Natural killer cell (primary cell): ENCODE measurements at regions not wholly inside any gene's neighbourhood (a gene's known extent, or its start where the extent isn't known, plus 50 kb on each side); places are given as distances from the start of the nearest gene placed in this dataset.
"Not testable (repeated sequence)": the region's sequence is repeated elsewhere in the genome, so short reads cannot be mapped to it uniquely, and the experiment has no call there.

Experiments
- ATAC-seq, 3 donors: fragments of 150-1000 bp in 2 of 3; fragments of 200-7000 bp in 1 of 3; cut with Tn5 transposase; 1 replicate in 1 of 3; 2 replicates in 2 of 3; pipeline ENCODE4 v1.10.0; 2021; ENCODE audit warnings: mild to moderate bottlenecking in 2 of 3, moderate library complexity in 2 of 3
- DNase-seq, 2 donors: peaks; one replicate each; pipeline versions ENCODE4 v3.0.0 to v3.0.0-alpha.2; 2013 to 2021; ENCODE audit warnings: mixed read lengths in 1 of 2
- H3K27ac ChIP-seq: one replicate; pipeline ENCODE4 v1.5.1; 2013; ENCODE audit warnings: mild to moderate bottlenecking, low read length
- H3K27me3 ChIP-seq: one replicate; pipeline ENCODE4 v1.6.1; 2013; ENCODE audit warnings: low read length; ENCODE audit not compliant: control insufficient read depth, insufficient read depth
- H3K36me3 ChIP-seq: one replicate; pipeline ENCODE4 v1.6.1; 2013; ENCODE audit warnings: low read length; ENCODE audit not compliant: control insufficient read depth, insufficient read depth
- H3K4me1 ChIP-seq: one replicate; pipeline ENCODE4 v1.6.1; 2013; ENCODE audit warnings: low read length; ENCODE audit not compliant: control insufficient read depth, insufficient read depth
- H3K4me3 ChIP-seq: one replicate; pipeline ENCODE4 v1.5.1; 2013; ENCODE audit warnings: low read length
- H3K9me3 ChIP-seq: one replicate; pipeline ENCODE4 v1.6.1; 2013; ENCODE audit warnings: low read length; ENCODE audit not compliant: control insufficient read depth, insufficient read depth
- H3K27ac Mint-ChIP-seq, 2 donors: one replicate each; pipeline ENCODE4 v1.8.0; 2022; ENCODE audit warnings: mild to moderate bottlenecking in 2 of 2, mixed read lengths in 2 of 2, moderate library complexity in 1 of 2
- H3K27me3 Mint-ChIP-seq, 2 donors: one replicate each; pipeline ENCODE4 v1.8.0; 2022; ENCODE audit warnings: low read depth in 2 of 2, mixed read lengths in 2 of 2
- H3K36me3 Mint-ChIP-seq: one replicate; pipeline ENCODE4 v1.8.0; 2022; ENCODE audit warnings: mixed read lengths
- H3K4me1 Mint-ChIP-seq, 2 donors: one replicate each; pipeline ENCODE4 v1.8.0; 2022; ENCODE audit warnings: mixed read lengths in 2 of 2
- H3K4me3 Mint-ChIP-seq: one replicate; pipeline ENCODE4 v1.8.0; 2022; ENCODE audit warnings: mild to moderate bottlenecking, moderate library complexity, mixed read lengths
- H3K9me3 Mint-ChIP-seq, 2 donors: one replicate each; pipeline ENCODE4 v1.8.0; 2022; ENCODE audit warnings: mixed read lengths in 2 of 2
- CTCF ChIP-seq: fragments of 200-600 bp; IDR thresholded peaks from one replicate; pipeline ENCODE4 v1.8.0; 2022; ENCODE audit warnings: antibody characterized with exemption
- WGBS: methylation state at CpG from one replicate; pipeline ENCODE4 v1.1.7; 2013; ENCODE audit warnings: missing lambda C conversion rate; ENCODE audit not compliant: insufficient coverage; 5-methylcytosine and 5-hydroxymethylcytosine counted together
- intact Hi-C: fragments of 100-400 bp; cut with micrococcal nuclease; formaldehyde crosslinking; loops from one replicate; pipeline ENCODE4 v1.14.2; 2022

GRCh38 chr13:30063892-30064291 is 213.5 kb upstream of the UBL3 start:
- H3K27ac Mint-ChIP-seq, result no peak overlapping the region
- Histone ChIP-seq H3K27me3 (no peaks in the 10 kb centered on the region), H3K36me3 (no peaks in the 10 kb centered on the region), H3K9me3 (no peaks in the 10 kb centered on the region), H3K4me3 (no peak overlapping the region), H3K4me1 (no peaks in the 10 kb centered on the region), H3K27ac (no peak overlapping the region)
- no peaks in the 10 kb centered on the region for H3K9me3 Mint-ChIP-seq
- intact Hi-C loops, result no loop called here
- no peaks in the 10 kb centered on the region for H3K36me3 Mint-ChIP-seq
- peaks cover 8 to 21% of the 10 kb centered on the region in 2 donors for H3K27me3 Mint-ChIP-seq
- H3K4me1 Mint-ChIP-seq, result no peaks in the 10 kb centered on the region
- no peak overlapping the region for H3K4me3 Mint-ChIP-seq
- whole genome bisulfite sequencing, result 95% methylated on average over 3 of the region's 3 CpGs
- DNase-seq (no peak), ATAC-seq (no peak)
- TF ChIP-seq CTCF, result no peak

DNA sequence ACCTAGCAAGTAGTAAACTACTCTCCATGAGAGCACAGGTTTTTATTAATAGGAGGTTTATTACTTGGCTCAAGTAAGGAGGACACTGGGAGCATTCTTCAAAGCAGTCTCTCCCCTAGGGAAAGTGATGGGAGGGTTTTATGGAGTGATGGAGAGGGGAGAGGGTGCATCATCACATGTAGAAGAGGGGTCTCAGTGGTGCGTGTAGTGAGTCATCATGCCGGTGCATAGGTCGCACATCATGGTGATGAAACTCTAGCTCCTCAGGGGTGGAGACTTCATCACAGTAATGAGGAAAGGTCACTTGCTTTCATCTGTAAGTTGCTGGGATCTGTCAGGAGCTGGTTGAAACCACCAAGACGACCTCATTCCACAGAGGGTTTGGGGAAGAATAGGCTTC is 210.8 kb upstream of the UBL3 start:
- 90% methylated on average over 4 of the region's 4 CpGs for WGBS
- Mint-ChIP-seq H3K4me3 (no peak overlapping the region), H3K27ac (no peak overlapping the region), H3K9me3 (no peaks in the 10 kb centered on the region), H3K4me1 (no peaks in the 10 kb centered on the region), H3K36me3 (no peaks in the 10 kb centered on the region), H3K27me3 (peaks cover 8 to 36% of the 10 kb centered on the region in 2 donors)
- Histone ChIP-seq H3K4me3 (no peak overlapping the region), H3K27me3 (no peaks in the 10 kb centered on the region), H3K36me3 (no peaks in the 10 kb centered on the region), H3K27ac (no peak overlapping the region), H3K9me3 (no peaks in the 10 kb centered on the region), H3K4me1 (no peaks in the 10 kb centered on the region)
- no peak for TF ChIP-seq CTCF
- no peak for DNase-seq
- intact Hi-C loops, result no loop called here
- ATAC-seq, result no peak

- ATAC-seq (no peak), DNase-seq (no peak)
- 85% methylated on average over 2 of the region's 3 CpGs for WGBS
- H3K4me1 ChIP-seq, result no peaks in the 10 kb centered on the region
- Mint-ChIP-seq H3K27ac (no peak overlapping the region), H3K36me3 (no peaks in the 10 kb centered on the region), H3K4me3 (no peak overlapping the region), H3K9me3 (no peaks in the 10 kb centered on the region), H3K27me3 (peaks cover 10 to 40% of the 10 kb centered on the region in 2 donors), H3K4me1 (no peaks in the 10 kb centered on the region)
- H3K27me3 ChIP-seq, result no peaks in the 10 kb centered on the region
- no peak overlapping the region for H3K4me3 ChIP-seq
- TF ChIP-seq CTCF, result no peak
- no peaks in the 10 kb centered on the region for H3K9me3 ChIP-seq
- no peaks in the 10 kb centered on the region for H3K36me3 ChIP-seq
- intact Hi-C loops, result no loop called here
- no peak overlapping the region for H3K27ac ChIP-seq
Measured at GRCh38 chr13:30058429-30058828, 208.0 kb upstream of the UBL3 start.

GRCh38 chr13:30054546-30054945 is 204.1 kb upstream of the UBL3 start:
- ATAC-seq, H3K27ac ChIP-seq, H3K36me3 ChIP-seq, H3K4me1 ChIP-seq, intact Hi-C loops, H3K9me3 ChIP-seq, H3K36me3 Mint-ChIP-seq, DNase-seq, H3K4me3 Mint-ChIP-seq, H3K4me3 ChIP-seq, H3K27me3 ChIP-seq, H3K27ac Mint-ChIP-seq, H3K9me3 Mint-ChIP-seq, H3K4me1 Mint-ChIP-seq: not testable (repeated sequence)
- 74% methylated on average over 5 of the region's 5 CpGs for WGBS
- H3K27me3 Mint-ChIP-seq, result peaks cover 9 to 19% of the 10 kb centered on the region in 2 donors
